GM06990 (cell line): ENCODE measurements at regions not wholly inside any gene's neighbourhood (a gene's known extent, or its start where the extent isn't known, plus 50 kb on each side); places are given as distances from the start of the nearest gene placed in this dataset.

Source experiments
- DNase-seq: peaks from one replicate; pipeline ENCODE4 v3.0.0-alpha.2; 2011; ENCODE audit not compliant: insufficient read length; ENCODE audit errors: extremely low read depth
- H3K27me3 ChIP-seq: replicated peaks from 2 replicates; pipeline ENCODE4 v1.6.0; 2011; ENCODE audit warnings: low read length; ENCODE audit not compliant: control insufficient read depth, insufficient read depth
- H3K36me3 ChIP-seq: 2 replicates; pipeline ENCODE4 v1.5.1; 2011; ENCODE audit warnings: low read length; ENCODE audit not compliant: control insufficient read depth, insufficient read depth
- H3K4me3 ChIP-seq: replicated peaks from 2 replicates; pipeline ENCODE4 v1.5.1; 2011; ENCODE audit warnings: low read depth, mild to moderate bottlenecking, control low read depth, low read length
- TF ChIP-seq, protein P1 (sequence below): IDR thresholded peaks from 2 replicates; pipeline ENCODE4 v1.5.1; 2011; ENCODE audit warnings: low read length, control low read depth, mild to moderate bottlenecking, inconsistent platforms; ENCODE audit not compliant: insufficient read depth, poor library complexity, severe bottlenecking

DNA sequence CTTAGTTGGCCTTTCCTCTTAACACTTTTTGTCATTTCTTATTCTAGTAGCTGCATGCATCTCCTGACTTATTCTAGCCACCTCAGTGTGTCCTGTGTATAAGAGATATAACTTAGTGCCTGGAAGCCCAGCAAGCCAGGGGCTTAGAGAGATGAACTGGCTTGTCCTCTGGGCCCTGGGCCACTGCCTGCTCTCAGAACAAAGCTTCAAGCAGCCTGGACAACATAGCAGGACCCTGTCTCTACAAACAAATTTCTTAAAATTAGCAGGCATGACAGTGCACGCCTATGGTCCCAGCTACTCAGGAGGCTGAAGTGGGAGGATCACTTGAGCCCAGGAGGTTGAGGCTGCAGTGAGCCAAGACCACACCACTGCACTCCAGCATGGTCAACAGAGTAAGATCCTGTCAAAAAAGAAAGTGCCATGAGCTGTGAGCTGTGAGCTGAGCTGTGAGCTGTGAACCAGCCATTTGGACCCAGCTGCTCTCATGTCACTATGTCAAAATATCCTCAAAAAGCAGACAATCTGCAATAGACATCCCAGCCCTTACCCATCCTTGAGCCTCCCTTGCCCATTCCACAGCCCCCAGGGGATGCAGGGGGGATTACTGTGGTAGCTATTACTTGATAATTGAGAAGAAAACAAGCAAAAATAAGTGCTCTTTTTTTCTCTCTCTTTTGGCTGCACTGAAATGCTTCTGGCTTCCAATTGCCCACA, 174.5 kb downstream of the OPA1 start:
- H3K4me3 ChIP-seq: no peak overlapping the region
- TF ChIP-seq, protein P1, sequence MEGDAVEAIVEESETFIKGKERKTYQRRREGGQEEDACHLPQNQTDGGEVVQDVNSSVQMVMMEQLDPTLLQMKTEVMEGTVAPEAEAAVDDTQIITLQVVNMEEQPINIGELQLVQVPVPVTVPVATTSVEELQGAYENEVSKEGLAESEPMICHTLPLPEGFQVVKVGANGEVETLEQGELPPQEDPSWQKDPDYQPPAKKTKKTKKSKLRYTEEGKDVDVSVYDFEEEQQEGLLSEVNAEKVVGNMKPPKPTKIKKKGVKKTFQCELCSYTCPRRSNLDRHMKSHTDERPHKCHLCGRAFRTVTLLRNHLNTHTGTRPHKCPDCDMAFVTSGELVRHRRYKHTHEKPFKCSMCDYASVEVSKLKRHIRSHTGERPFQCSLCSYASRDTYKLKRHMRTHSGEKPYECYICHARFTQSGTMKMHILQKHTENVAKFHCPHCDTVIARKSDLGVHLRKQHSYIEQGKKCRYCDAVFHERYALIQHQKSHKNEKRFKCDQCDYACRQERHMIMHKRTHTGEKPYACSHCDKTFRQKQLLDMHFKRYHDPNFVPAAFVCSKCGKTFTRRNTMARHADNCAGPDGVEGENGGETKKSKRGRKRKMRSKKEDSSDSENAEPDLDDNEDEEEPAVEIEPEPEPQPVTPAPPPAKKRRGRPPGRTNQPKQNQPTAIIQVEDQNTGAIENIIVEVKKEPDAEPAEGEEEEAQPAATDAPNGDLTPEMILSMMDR: no peak
- H3K36me3 ChIP-seq: no peaks in the 10 kb centered on the region
- DNase-seq: no peak
- no peaks in the 10 kb centered on the region for H3K27me3 ChIP-seq

DNA sequence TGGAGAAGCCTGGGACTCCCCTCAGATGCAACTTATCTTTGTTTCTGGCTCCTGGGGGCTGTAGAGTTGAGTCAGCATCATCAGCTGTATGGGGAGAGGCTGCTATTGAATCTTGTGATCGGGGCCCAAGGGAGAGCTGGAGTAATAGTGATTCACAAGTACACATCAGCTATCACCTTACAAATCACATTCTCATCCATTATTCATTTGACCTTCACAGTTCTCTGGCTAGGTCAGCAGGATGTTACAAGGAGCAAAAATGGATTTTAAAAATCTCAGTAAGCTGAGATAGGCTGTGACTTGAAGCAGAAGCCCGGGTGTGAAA, 175.0 kb downstream of the OPA1 start:
- DNase-seq: no peak
- TF ChIP-seq, protein P1: no peak
- H3K36me3 ChIP-seq: no peaks in the 10 kb centered on the region
- H3K27me3 ChIP-seq: no peaks in the 10 kb centered on the region
- H3K4me3 ChIP-seq: no peak overlapping the region

DNA sequence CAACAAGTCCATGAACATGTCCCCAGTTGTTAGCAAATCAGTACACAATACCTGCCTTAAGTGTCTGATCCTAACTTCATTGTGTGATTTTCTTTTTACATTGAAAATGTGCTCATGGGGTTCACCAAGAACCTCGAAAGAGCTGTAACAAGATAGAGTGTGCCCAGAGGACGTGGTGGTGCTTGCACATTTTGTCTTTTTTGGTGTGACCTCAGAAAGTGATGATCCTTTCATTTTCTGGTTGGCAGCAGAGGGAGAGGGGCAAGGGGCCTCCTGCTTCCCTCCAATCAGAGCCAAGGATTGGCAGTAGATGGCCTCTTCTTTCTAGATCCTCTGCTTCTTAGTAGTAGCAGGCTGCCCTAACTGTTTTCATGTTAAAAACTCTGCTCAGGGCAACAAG, 176.4 kb downstream of the OPA1 start:
- H3K36me3 ChIP-seq: no peaks in the 10 kb centered on the region
- H3K4me3 ChIP-seq: no peak overlapping the region
- TF ChIP-seq, protein P1: no peak
- no peaks in the 10 kb centered on the region for H3K27me3 ChIP-seq
- DNase-seq: no peak

DNA sequence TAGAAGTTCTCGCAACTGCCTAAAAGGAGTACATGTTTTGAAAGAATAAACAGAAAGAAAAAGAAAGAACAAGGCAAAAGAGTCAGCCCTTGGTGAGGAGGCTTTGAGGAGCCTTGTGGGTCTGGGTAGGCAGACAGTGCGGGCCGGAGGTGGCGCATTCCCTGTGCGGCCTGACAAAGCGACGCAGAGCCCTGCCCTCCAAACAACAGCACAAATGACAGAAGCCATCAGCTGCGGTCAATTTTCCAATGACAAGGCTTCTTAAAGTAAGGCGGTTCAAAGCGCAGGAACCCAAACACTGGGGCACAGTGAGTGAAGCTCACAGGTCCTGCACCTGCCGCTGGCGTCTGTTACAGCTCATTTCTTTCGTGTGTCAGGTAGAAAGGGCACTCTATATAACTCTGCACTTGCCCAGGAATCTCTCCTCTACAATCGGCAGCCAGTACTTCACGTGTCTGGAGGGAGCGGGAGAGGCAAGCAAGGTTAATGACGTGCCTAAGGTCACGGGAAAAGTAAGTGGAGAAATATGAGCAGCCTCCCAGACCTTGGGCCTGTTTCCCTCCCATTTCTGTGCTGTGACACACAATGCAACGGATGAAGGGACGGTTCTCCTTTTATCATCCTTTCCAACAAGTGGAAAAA, 178.1 kb downstream of the OPA1 start:
- H3K27me3 ChIP-seq: no peaks in the 10 kb centered on the region
- TF ChIP-seq, protein P1: no peak
- H3K4me3 ChIP-seq: no peak overlapping the region
- DNase-seq: no peak
- no peaks in the 10 kb centered on the region for H3K36me3 ChIP-seq

DNA sequence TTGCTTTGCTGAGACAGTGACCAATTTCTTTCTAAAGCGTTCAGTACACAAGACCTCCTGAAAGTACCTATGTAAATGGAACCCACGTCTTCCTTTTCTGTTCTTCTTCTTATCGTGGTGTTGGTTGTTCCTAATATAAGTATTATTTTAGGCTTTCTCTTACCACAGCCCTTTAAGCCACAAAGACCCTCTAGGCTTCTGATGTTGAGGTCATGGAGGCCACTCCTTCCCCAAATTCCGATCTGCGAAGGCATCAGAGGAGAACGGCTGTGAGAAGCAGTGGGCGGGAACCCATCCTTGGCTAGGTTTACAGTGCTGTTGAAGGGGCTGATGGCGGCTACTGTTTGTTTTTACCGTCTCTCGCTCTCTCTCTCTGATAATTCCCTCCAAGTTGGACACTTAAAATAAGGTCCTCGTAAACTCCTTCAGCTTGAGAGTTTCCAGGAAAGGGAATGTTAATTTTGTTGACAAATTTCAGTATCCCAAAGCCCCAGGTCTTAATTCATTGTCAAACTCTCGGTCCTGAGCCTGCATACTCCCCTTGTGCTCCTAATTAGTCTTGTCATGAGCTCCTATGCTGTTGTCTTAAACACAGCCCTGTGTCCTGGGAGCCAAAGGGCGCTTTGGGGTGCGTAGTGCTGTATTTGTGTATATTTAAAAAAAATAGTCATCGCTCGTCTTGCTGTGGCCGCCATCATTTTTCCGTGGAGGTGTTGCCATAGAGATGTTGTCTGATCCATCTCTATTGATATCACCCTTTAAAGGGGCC, 178.8 kb downstream of the OPA1 start:
- H3K4me3 ChIP-seq: no peak overlapping the region
- H3K36me3 ChIP-seq: no peaks in the 10 kb centered on the region
- TF ChIP-seq, protein P1: no peak
- no peak for DNase-seq
- H3K27me3 ChIP-seq: no peaks in the 10 kb centered on the region
